Endothelial cell of umbilical vein (primary cell): ENCODE measurements at regions not wholly inside any gene's neighbourhood (a gene's known extent, or its start where the extent isn't known, plus 50 kb on each side); places are given as distances from the start of the nearest gene placed in this dataset.

Source experiments
- BruUV-seq: library from RNA; stranded (reverse); fragments of 400-500 nt; replicated peaks from 2 replicates; lab custom pipeline; 2021; lab: Mats Ljungman, UMichigan
- CTCF ChIA-PET: fragments of 300-600, 350-600 bp; sonication (Branson Sonifier 250); formaldehyde crosslinking; loops from one replicate; lab custom pipeline; 2021; ENCODE audit warnings: antibody characterized with exemption, inconsistent platforms; lab: Charles Lee
- POLR2A ChIA-PET: fragments of 300-600, 350-600 bp; sonication (Branson Sonifier 250); formaldehyde crosslinking; loops from one replicate; lab custom pipeline; 2021; ENCODE audit warnings: antibody characterized with exemption, inconsistent platforms; lab: Charles Lee
- DNase-seq: peaks from one replicate; pipeline ENCODE4 v3.0.0-alpha.2; 2011; ENCODE audit warnings: low read depth, low spot score
- FAIRE-seq: peaks from 2 replicates; lab custom pipeline; 2011; peaks lifted over from hg19 to GRCh38; lab: Jason Lieb, UNC
- H2AFZ ChIP-seq: 2 replicates; pipeline ENCODE4 v1.6.0; 2012; ENCODE audit warnings: low read depth, low read length, control low read depth, inconsistent platforms
- H3K27ac ChIP-seq: 2 replicates; pipeline ENCODE4 v1.5.1; 2011; ENCODE audit warnings: low read depth, mild to moderate bottlenecking, control low read depth, low read length, moderate library complexity; ENCODE audit not compliant: insufficient read depth
- H3K27me3 ChIP-seq, 2 experiments: 2 replicates each; pipeline versions ENCODE4 v1.6.0 to v1.6.1; 2011; ENCODE audit warnings: low read length in 2 of 2, mixed read lengths in 1 of 2; ENCODE audit not compliant: control insufficient read depth in 2 of 2, insufficient read depth in 2 of 2
- H3K36me3 ChIP-seq, 2 experiments: 2 replicates in 1 of 2; 3 replicates in 1 of 2; pipeline ENCODE4 v1.5.1; 2011; ENCODE audit warnings: low read length in 2 of 2, mild to moderate bottlenecking in 1 of 2, moderate library complexity in 1 of 2; ENCODE audit not compliant: control insufficient read depth in 2 of 2, insufficient read depth in 2 of 2; ENCODE audit errors: extremely low read depth in 1 of 2
- H3K4me1 ChIP-seq: 3 replicates; pipeline ENCODE4 v1.5.1; 2011; ENCODE audit warnings: mild to moderate bottlenecking, low read length; ENCODE audit not compliant: control insufficient read depth, insufficient read depth; ENCODE audit errors: extremely low read depth
- H3K4me2 ChIP-seq: 2 replicates; pipeline ENCODE4 v1.6.1; 2011; ENCODE audit warnings: low read length, control low read depth, mixed read lengths; ENCODE audit not compliant: insufficient read depth
- H3K4me3 ChIP-seq, 3 experiments: fragments of 200-600 bp in 1 of 3; sonication (generic), shearing (Covaris generic) in 1 of 3; replicated peaks in 1 of 3; 2 replicates each; pipeline ENCODE4 v1.5.1; 2011 to 2016; ENCODE audit warnings: control low read depth in 3 of 3, low read length in 3 of 3, mild to moderate bottlenecking in 2 of 3, inconsistent platforms in 1 of 3, low read depth in 1 of 3, moderate library complexity in 1 of 3; ENCODE audit not compliant: insufficient read depth in 1 of 3
- H3K79me2 ChIP-seq: 2 replicates; pipeline ENCODE4 v1.6.0; 2012; ENCODE audit warnings: low read length, inconsistent platforms; ENCODE audit not compliant: control insufficient read depth, insufficient read depth
- H3K9ac ChIP-seq: replicated peaks from 2 replicates; pipeline ENCODE3; 2011; ENCODE audit warnings: low read length, control low read depth; ENCODE audit not compliant: insufficient read depth; ENCODE audit errors: extremely low read depth
- H3K9me1 ChIP-seq: replicated peaks from 3 replicates; pipeline ENCODE4 v1.6.0; 2011; ENCODE audit warnings: mild to moderate bottlenecking, low read length; ENCODE audit not compliant: control insufficient read depth, insufficient read depth; ENCODE audit errors: extremely low read depth
- H3K9me3 ChIP-seq: replicated peaks from 2 replicates; pipeline ENCODE4 v1.5.1; 2012; ENCODE audit warnings: low read length, inconsistent platforms; ENCODE audit not compliant: control insufficient read depth, insufficient read depth
- H4K20me1 ChIP-seq: replicated peaks from 2 replicates; pipeline ENCODE3; 2011; ENCODE audit warnings: mild to moderate bottlenecking, low read length; ENCODE audit not compliant: control insufficient read depth, insufficient read depth; ENCODE audit errors: extremely low read depth
- CTCF ChIP-seq, 2 donors: IDR thresholded peaks; 1 replicate in 1 of 2; 2 replicates in 1 of 2; pipeline ENCODE4 v1.5.1; 2011; ENCODE audit warnings: low read length in 2 of 2, mild to moderate bottlenecking in 2 of 2, moderate library complexity in 2 of 2, control low read depth in 1 of 2, inconsistent platforms in 1 of 2, low read depth in 1 of 2; ENCODE audit not compliant: insufficient read depth in 1 of 2; ENCODE audit errors: extremely low read depth in 1 of 2
- EZH2 ChIP-seq: IDR thresholded peaks from 2 replicates; pipeline ENCODE4 v1.6.1; 2012; ENCODE audit warnings: borderline replicate concordance, low read depth, mild to moderate bottlenecking, moderate library complexity, low read length, inconsistent platforms; ENCODE audit not compliant: severe bottlenecking
- GATA2 ChIP-seq: IDR thresholded peaks from 2 replicates; pipeline ENCODE4 v1.7.0; 2011; ENCODE audit warnings: low read depth, mild to moderate bottlenecking, moderate library complexity, mixed read lengths, low read length; ENCODE audit not compliant: insufficient read length, insufficient read depth
- JUN ChIP-seq: IDR thresholded peaks from 2 replicates; pipeline ENCODE4 v1.6.1; 2011; ENCODE audit warnings: borderline replicate concordance, low read depth; ENCODE audit not compliant: insufficient read length, insufficient read depth
- MAX ChIP-seq: IDR thresholded peaks from 2 replicates; pipeline ENCODE4 v1.6.1; 2011; ENCODE audit not compliant: insufficient read depth, insufficient read length
- POLR2A ChIP-seq: IDR thresholded peaks from 2 replicates; pipeline ENCODE4 v1.6.1; 2012; ENCODE audit warnings: low read depth, mild to moderate bottlenecking, control low read depth, low read length
- POLR2AphosphoS5 ChIP-seq: IDR thresholded peaks from 2 replicates; pipeline ENCODE4 v1.6.1; 2012; ENCODE audit warnings: low read depth, mild to moderate bottlenecking, control low read depth, low read length, moderate library complexity; ENCODE audit not compliant: insufficient read depth
- dilution Hi-C: fragments of 300-500 bp; cut with MboI; formaldehyde crosslinking; loops from one replicate; pipeline ENCODE4 v1.15.0; 2019; ENCODE audit warnings: low sequenced_read_pairs; ENCODE audit not compliant: extremely low pct_ligation_motif_present
- intact Hi-C: fragments of 100-400 bp; cut with micrococcal nuclease; formaldehyde crosslinking; loops from one replicate; pipeline ENCODE4 v1.10.0; 2022

GRCh38 chr1:30452170-30452569 is 271.2 kb downstream of the MATN1 start:
- Histone ChIP-seq H3K79me2 (no peaks in the 10 kb centered on the region), H4K20me1 (no peaks in the 10 kb centered on the region), H3K4me1 (no peaks in the 10 kb centered on the region), H3K9me1 (no peaks in the 10 kb centered on the region), H3K36me3 (no peaks in the 10 kb centered on the region), H3K9me3 (no peaks in the 10 kb centered on the region), H3K4me3 (no peak overlapping the region), H3K27ac (no peak overlapping the region), H3K9ac (no peak overlapping the region), H3K27me3 (no peaks in the 10 kb centered on the region), H2AFZ (no peak overlapping the region), H3K4me2 (no peak overlapping the region)
- dilution Hi-C loops (no loop called here), intact Hi-C loops (no loop called here)
- CTCF ChIA-PET = no interaction called here
- TF ChIP-seq MAX (no peak), POLR2A (no peak), EZH2 (no peak), JUN (no peak), CTCF (IDR thresholded peaks at IDR 0.05; ENCODE audit: extremely low read depth in 1 of 2, insufficient read depth in 1 of 2, low read depth in 1 of 2, low read length in 2 of 2) (no peak), POLR2AphosphoS5 (no peak), GATA2 (no peak)
- DNase-seq = no peak
- BruUV-seq = no TSS peak
- FAIRE-seq = no peak
- POLR2A ChIA-PET = no interaction called here
